ENCODE measurements at regions not wholly inside any gene's neighbourhood (a gene's known extent, or its start where the extent isn't known, plus 50 kb on each side); places are given as distances from the start of the nearest gene placed in this dataset.

DNA sequence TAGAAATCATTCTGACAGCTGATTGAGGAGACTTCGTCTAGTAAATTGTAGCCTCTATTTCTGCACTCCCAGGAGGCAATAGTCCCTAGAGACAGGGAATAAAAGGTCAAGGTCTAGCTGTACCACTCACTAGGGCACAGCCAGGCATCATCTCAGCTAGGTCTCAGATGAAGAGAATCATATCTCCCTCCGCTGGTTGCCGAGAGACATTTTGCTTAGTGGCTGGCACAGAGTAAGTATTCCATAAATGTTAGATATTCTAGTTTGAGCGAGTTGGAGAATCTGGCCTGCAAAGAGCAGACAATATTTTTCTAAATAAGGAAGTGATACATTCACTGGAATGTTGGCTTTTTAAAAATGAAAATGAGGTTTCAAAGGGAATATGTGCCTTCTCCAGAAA is 180.4 kb upstream of the ACTBL2 start:
- Histone ChIP-seq H3K4me3 (ENCODE audit: low read length) (no peak overlapping the region), H3K27ac (ENCODE audit: low read length) (no peak overlapping the region), H3K9ac (ENCODE audit: low read length) (no peak overlapping the region), H3K9me3 (replicated peaks; ENCODE audit: insufficient read depth, low read length) (no peaks in the 10 kb centered on the region), H2AFZ (ENCODE audit: low read length) (no peak overlapping the region), H3K4me1 (ENCODE audit: low read length) (no peaks in the 10 kb centered on the region), H3K79me2 (ENCODE audit: low read length) (no peaks in the 10 kb centered on the region), H3K9me2 (replicated peaks; ENCODE audit: insufficient read depth, low read length) (no peaks in the 10 kb centered on the region), H3K27me3 (replicated peaks; ENCODE audit: insufficient read depth, low read length) (no peaks in the 10 kb centered on the region), H3F3A (ENCODE audit: insufficient read depth, low read length) (no peaks in the 10 kb centered on the region), H3K4me2 (ENCODE audit: low read depth, low read length) (no peak overlapping the region), H3K36me3 (replicated peaks; ENCODE audit: insufficient read depth, low read length) (no peaks in the 10 kb centered on the region), H4K20me1 (ENCODE audit: insufficient read depth, low read length) (no peaks in the 10 kb centered on the region)
- DNase-seq, result no peak
- TF ChIP-seq EZH2 (optimal IDR thresholded peaks at IDR 0.05; ENCODE audit: low read depth, low read length) (no peak), CTCF (IDR thresholded peaks at IDR 0.05; ENCODE audit: low read length) (no peak), EZH2phosphoT487 (IDR thresholded peaks at IDR 0.05; ENCODE audit: low read length) (no peak)

DNA sequence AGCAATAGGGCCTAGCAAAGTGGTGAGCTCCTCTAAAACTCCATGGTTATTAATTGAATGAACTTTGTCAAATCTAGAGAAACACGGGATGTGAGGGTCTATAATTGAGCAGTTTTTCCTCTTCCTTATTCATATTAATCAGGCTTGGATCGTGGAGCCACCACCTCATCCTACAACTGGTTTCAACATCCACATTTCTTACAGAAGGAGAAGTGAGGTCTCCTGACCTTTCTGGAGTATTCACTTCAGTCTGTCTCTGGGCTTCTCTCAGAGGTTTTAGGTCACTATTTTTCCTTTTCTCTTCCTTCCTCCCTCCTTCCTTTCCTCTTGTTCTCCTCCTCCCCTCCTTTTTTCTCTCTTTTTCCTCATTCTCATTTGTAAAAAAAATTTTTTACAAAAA is 177.3 kb upstream of the ACTBL2 start:
- Histone ChIP-seq H3K79me2 (ENCODE audit: low read length) (no peaks in the 10 kb centered on the region), H3K9me2 (replicated peaks; ENCODE audit: insufficient read depth, low read length) (no peaks in the 10 kb centered on the region), H4K20me1 (ENCODE audit: insufficient read depth, low read length) (no peaks in the 10 kb centered on the region), H2AFZ (ENCODE audit: low read length) (no peak overlapping the region), H3K27ac (ENCODE audit: low read length) (no peak overlapping the region), H3K4me2 (ENCODE audit: low read depth, low read length) (no peak overlapping the region), H3K9me3 (replicated peaks; ENCODE audit: insufficient read depth, low read length) (no peaks in the 10 kb centered on the region), H3K4me3 (ENCODE audit: low read length) (no peak overlapping the region), H3K36me3 (replicated peaks; ENCODE audit: insufficient read depth, low read length) (no peaks in the 10 kb centered on the region), H3K4me1 (ENCODE audit: low read length) (no peaks in the 10 kb centered on the region), H3F3A (ENCODE audit: insufficient read depth, low read length) (no peaks in the 10 kb centered on the region), H3K9ac (ENCODE audit: low read length) (no peak overlapping the region), H3K27me3 (replicated peaks; ENCODE audit: insufficient read depth, low read length) (no peaks in the 10 kb centered on the region)
- no peak for DNase-seq
- TF ChIP-seq CTCF (IDR thresholded peaks at IDR 0.05; ENCODE audit: low read length) (no peak), EZH2 (optimal IDR thresholded peaks at IDR 0.05; ENCODE audit: low read depth, low read length) (no peak), EZH2phosphoT487 (IDR thresholded peaks at IDR 0.05; ENCODE audit: low read length) (no peak)

DNA sequence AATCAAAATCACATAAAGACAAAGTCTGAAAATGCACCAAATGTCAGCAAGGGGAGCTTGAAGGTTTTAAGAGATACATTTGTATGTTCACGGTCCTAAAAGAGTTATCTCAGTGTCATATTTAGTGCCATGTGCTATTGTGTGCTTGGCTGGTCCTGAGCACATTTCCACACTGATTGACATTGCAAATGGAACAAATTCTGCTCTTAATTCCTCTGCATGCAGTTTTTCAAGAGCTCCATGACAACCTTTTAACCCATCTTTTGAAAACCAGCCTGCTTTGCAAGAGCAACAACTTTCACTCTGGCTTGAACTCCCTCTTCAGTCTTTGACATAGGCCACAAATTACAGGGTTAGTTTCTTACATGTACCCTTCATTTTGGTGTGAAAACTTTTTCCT is 175.4 kb upstream of the ACTBL2 start:
- no peaks in the 10 kb centered on the region for H3K79me2 ChIP-seq (ENCODE audit: low read length)
- H3K9me2 ChIP-seq (replicated peaks; ENCODE audit: insufficient read depth, low read length), result no peaks in the 10 kb centered on the region
- H3K4me3 ChIP-seq (ENCODE audit: low read length), result no peak overlapping the region
- H3K27ac ChIP-seq (ENCODE audit: low read length), result no peak overlapping the region
- no peaks in the 10 kb centered on the region for H3K4me1 ChIP-seq (ENCODE audit: low read length)
- TF ChIP-seq CTCF (IDR thresholded peaks at IDR 0.05; ENCODE audit: low read length), result no peak
- no peak for TF ChIP-seq EZH2 (optimal IDR thresholded peaks at IDR 0.05; ENCODE audit: low read depth, low read length)
- TF ChIP-seq EZH2phosphoT487 (IDR thresholded peaks at IDR 0.05; ENCODE audit: low read length), result no peak
- H3K9ac ChIP-seq (ENCODE audit: low read length), result no peak overlapping the region
- DNase-seq, result no peak
- no peaks in the 10 kb centered on the region for H3K27me3 ChIP-seq (replicated peaks; ENCODE audit: insufficient read depth, low read length)
- H3K9me3 ChIP-seq (replicated peaks; ENCODE audit: insufficient read depth, low read length), result no peaks in the 10 kb centered on the region
- H4K20me1 ChIP-seq (ENCODE audit: insufficient read depth, low read length), result no peaks in the 10 kb centered on the region
- no peak overlapping the region for H3K4me2 ChIP-seq (ENCODE audit: low read depth, low read length)
- H2AFZ ChIP-seq (ENCODE audit: low read length), result no peak overlapping the region
- no peaks in the 10 kb centered on the region for H3K36me3 ChIP-seq (replicated peaks; ENCODE audit: insufficient read depth, low read length)
- no peaks in the 10 kb centered on the region for H3F3A ChIP-seq (ENCODE audit: insufficient read depth, low read length)

Data from MM.1S (cell line).